SK-N-SH (cell line): ENCODE measurements at regions not wholly inside any gene's neighbourhood (a gene's known extent, or its start where the extent isn't known, plus 50 kb on each side); places are given as distances from the start of the nearest gene placed in this dataset.

Experiments used
- CTCF ChIA-PET: fragments of 300-600, 350-600 bp; formaldehyde crosslinking; extraction: SDS; loops from one replicate; lab custom pipeline; 2021; lab: Yijun Ruan, JAX
- POLR2A ChIA-PET: fragments of 350-600 bp; sonication (Branson Sonifier 250); formaldehyde crosslinking; extraction: SDS; loops from one replicate; lab custom pipeline; 2020; ENCODE audit warnings: antibody characterized with exemption, inconsistent platforms; lab: Yijun Ruan, JAX
- DNase-seq: peaks from one replicate; pipeline ENCODE4 v3.0.0; 2012
- H2AFZ ChIP-seq: fragments of 200-600 bp; sonication (generic); 2 replicates; pipeline ENCODE4 v1.8.1; 2016; ENCODE audit warnings: antibody characterized with exemption, mild to moderate bottlenecking, low read depth
- H3F3A ChIP-seq: fragments of 200-600 bp; sonication (generic); replicated peaks from 2 replicates; pipeline ENCODE3; 2016; ENCODE audit warnings: antibody characterized with exemption, mild to moderate bottlenecking; ENCODE audit not compliant: insufficient read depth
- H3K27ac ChIP-seq, 2 experiments: fragments of 200-500 bp in 1 of 2; fragments of 200-600 bp in 1 of 2; sonication (Bioruptor generic) in 1 of 2; sonication (generic), shearing (Covaris generic) in 1 of 2; 2 replicates each; pipeline versions ENCODE4 v1.5.1 to v1.6.1; 2014 to 2016; ENCODE audit warnings: low read depth in 2 of 2, inconsistent platforms in 1 of 2, low read length in 1 of 2, mild to moderate bottlenecking in 1 of 2, mixed read lengths in 1 of 2
- H3K27me3 ChIP-seq: fragments of 200-600 bp; sonication (generic), shearing (Covaris generic); 2 replicates; pipeline ENCODE4 v1.6.1; 2016; ENCODE audit warnings: mixed run types; ENCODE audit not compliant: insufficient read depth
- H3K36me3 ChIP-seq, 2 experiments: fragments of 200-500 bp in 1 of 2; fragments of 200-600 bp in 1 of 2; sonication (Bioruptor generic) in 1 of 2; sonication (generic) in 1 of 2; replicated peaks in 1 of 2; 2 replicates each; pipeline versions ENCODE3 to v1.5.1; 2014 to 2016; ENCODE audit warnings: low read length in 1 of 2, mild to moderate bottlenecking in 1 of 2; ENCODE audit not compliant: insufficient read depth in 2 of 2, control insufficient read depth in 1 of 2
- H3K4me1 ChIP-seq, 2 experiments: fragments of 200-500 bp in 1 of 2; fragments of 200-600 bp in 1 of 2; sonication (Bioruptor generic) in 1 of 2; sonication (generic), shearing (Covaris generic) in 1 of 2; 2 replicates each; pipeline versions ENCODE4 v1.5.1 to v1.6.1; 2014 to 2016; ENCODE audit warnings: low read depth in 1 of 2, low read length in 1 of 2, mixed run types in 1 of 2; ENCODE audit not compliant: insufficient read depth in 2 of 2, control insufficient read depth in 1 of 2
- H3K4me2 ChIP-seq: fragments of 200-600 bp; sonication (generic), shearing (Covaris generic); 2 replicates; pipeline ENCODE4 v1.6.1; 2017; ENCODE audit warnings: mixed run types
- H3K4me3 ChIP-seq, 2 experiments: fragments of 200-500 bp in 1 of 2; fragments of 200-600 bp in 1 of 2; sonication (Bioruptor generic) in 1 of 2; sonication (generic), shearing (Covaris generic) in 1 of 2; 2 replicates each; pipeline versions ENCODE4 v1.5.1 to v1.8.1; 2014 to 2016; ENCODE audit warnings: low read depth in 2 of 2, inconsistent platforms in 1 of 2, low read length in 1 of 2, mild to moderate bottlenecking in 1 of 2, mixed read lengths in 1 of 2, moderate library complexity in 1 of 2
- H3K79me2 ChIP-seq: fragments of 200-600 bp; sonication (generic); 2 replicates; pipeline ENCODE4 v1.8.1; 2017; ENCODE audit warnings: mild to moderate bottlenecking; ENCODE audit not compliant: insufficient read depth
- H3K9ac ChIP-seq: fragments of 200-600 bp; sonication (generic); 2 replicates; pipeline ENCODE4 v1.6.1; 2017; ENCODE audit warnings: mixed run types
- H3K9me2 ChIP-seq: fragments of 200-600 bp; sonication (generic); 2 replicates; pipeline ENCODE4 v1.6.1; 2017; ENCODE audit warnings: mixed run types
- H3K9me3 ChIP-seq: fragments of 200-600 bp; sonication (generic); 2 replicates; pipeline ENCODE4 v1.6.1; 2017; ENCODE audit warnings: mixed run types, mild to moderate bottlenecking, moderate library complexity
- H4K20me1 ChIP-seq: fragments of 200-600 bp; sonication (generic); 2 replicates; pipeline ENCODE4 v1.6.1; 2017; ENCODE audit warnings: mild to moderate bottlenecking, mixed run types; ENCODE audit not compliant: insufficient read depth
- CHD2 ChIP-seq: fragments of 150-350 bp; IDR thresholded peaks from 2 replicates; pipeline ENCODE4 v1.6.1; 2018; ENCODE audit warnings: low read length; ENCODE audit not compliant: partially characterized antibody
- EZH2phosphoT487 ChIP-seq: fragments of 200-600 bp; sonication (generic); IDR thresholded peaks from 2 replicates; pipeline ENCODE4 v1.6.1; 2017; ENCODE audit warnings: low read depth, mixed run types, mild to moderate bottlenecking, antibody characterized with exemption, moderate library complexity, borderline replicate concordance
- FOXJ3 ChIP-seq: sonication (generic); formaldehyde crosslinking; IDR thresholded peaks from 2 replicates; pipeline ENCODE4 v1.5.1; 2020; ENCODE audit warnings: mild to moderate bottlenecking, missing genetic modification reagents
- FOXM1 ChIP-seq: IDR thresholded peaks from 2 replicates; pipeline ENCODE4 v1.4.0; 2012; ENCODE audit warnings: low read depth, mild to moderate bottlenecking
- GABPA ChIP-seq: IDR thresholded peaks from 2 replicates; pipeline ENCODE4 v1.4.0; 2012; ENCODE audit warnings: low read depth, mild to moderate bottlenecking
- JUND ChIP-seq: IDR thresholded peaks from 2 replicates; pipeline ENCODE4 v1.4.0; 2012
- MXI1 ChIP-seq: IDR thresholded peaks from 2 replicates; pipeline ENCODE4 v1.6.1; 2012; ENCODE audit warnings: mild to moderate bottlenecking, low read depth, low read length, improper control_type of control experiment
- NRF1 ChIP-seq: IDR thresholded peaks from 2 replicates; pipeline ENCODE4 v1.6.1; 2012; ENCODE audit warnings: low read depth, mild to moderate bottlenecking, low read length
- RAD21 ChIP-seq: IDR thresholded peaks from 2 replicates; pipeline ENCODE4 v1.6.1; 2012; ENCODE audit warnings: mild to moderate bottlenecking, low read length
- RCOR1 ChIP-seq: fragments of 150-350 bp; IDR thresholded peaks from 2 replicates; pipeline ENCODE4 v1.6.1; 2017; ENCODE audit warnings: antibody characterized with exemption, low read length
- RXRA ChIP-seq: IDR thresholded peaks from 2 replicates; pipeline ENCODE4 v1.4.0; 2012; ENCODE audit warnings: low read depth, mild to moderate bottlenecking, borderline replicate concordance
- SIN3A ChIP-seq: IDR thresholded peaks from 2 replicates; pipeline ENCODE4 v1.6.1; 2012; ENCODE audit warnings: low read depth, mild to moderate bottlenecking, low read length, moderate library complexity, borderline replicate concordance
- SMC3 ChIP-seq: IDR thresholded peaks from 2 replicates; pipeline ENCODE4 v1.6.1; 2012; ENCODE audit warnings: low read depth, low read length, improper control_type of control experiment
- TCF12 ChIP-seq: IDR thresholded peaks from 2 replicates; pipeline ENCODE4 v1.4.0; 2012
- TEAD4 ChIP-seq: IDR thresholded peaks from 2 replicates; pipeline ENCODE4 v1.4.0; 2012; ENCODE audit warnings: mild to moderate bottlenecking, borderline replicate concordance; ENCODE audit not compliant: insufficient read depth
- WGBS: methylation state at CpG from one replicate; pipeline ENCODE4 v1.1.6; 2017; ENCODE audit warnings: low lambda C conversion rate; 5-methylcytosine and 5-hydroxymethylcytosine counted together
- TF ChIP-seq, protein P1 (sequence below): IDR thresholded peaks from 2 replicates; pipeline ENCODE4; 2012
- TF ChIP-seq, protein P2 (sequence below): fragments of 150-350 bp; IDR thresholded peaks from 2 replicates; pipeline ENCODE4 v1.6.1; 2016; ENCODE audit warnings: mild to moderate bottlenecking, low read depth, low read length
- TF ChIP-seq, protein P3 (sequence below): fragments of 150-350 bp; IDR thresholded peaks from 2 replicates; pipeline ENCODE4 v1.6.1; 2017; ENCODE audit warnings: antibody characterized with exemption, low read length, low read depth, borderline replicate concordance

DNA sequence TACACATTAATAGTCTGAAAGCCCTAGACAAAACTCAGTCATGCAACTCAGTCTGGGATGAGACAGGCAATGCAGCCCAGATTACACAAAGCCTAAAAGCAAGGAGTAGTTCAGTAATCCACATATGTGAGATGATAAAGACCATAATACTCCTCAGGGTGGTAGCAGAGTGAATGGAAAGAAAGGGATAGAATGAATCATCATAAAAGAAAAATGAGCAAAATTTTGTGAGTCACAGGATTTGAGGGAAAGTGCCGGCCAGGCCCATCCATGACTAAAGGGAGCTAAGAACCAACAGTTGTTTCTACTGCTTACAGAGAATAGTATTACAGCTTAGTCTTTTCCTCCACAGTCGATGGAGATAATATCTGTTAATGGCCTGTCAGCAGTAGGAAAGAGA lies 90.0 kb upstream of the POU5F2 start (continued):
- TF ChIP-seq, protein P1, sequence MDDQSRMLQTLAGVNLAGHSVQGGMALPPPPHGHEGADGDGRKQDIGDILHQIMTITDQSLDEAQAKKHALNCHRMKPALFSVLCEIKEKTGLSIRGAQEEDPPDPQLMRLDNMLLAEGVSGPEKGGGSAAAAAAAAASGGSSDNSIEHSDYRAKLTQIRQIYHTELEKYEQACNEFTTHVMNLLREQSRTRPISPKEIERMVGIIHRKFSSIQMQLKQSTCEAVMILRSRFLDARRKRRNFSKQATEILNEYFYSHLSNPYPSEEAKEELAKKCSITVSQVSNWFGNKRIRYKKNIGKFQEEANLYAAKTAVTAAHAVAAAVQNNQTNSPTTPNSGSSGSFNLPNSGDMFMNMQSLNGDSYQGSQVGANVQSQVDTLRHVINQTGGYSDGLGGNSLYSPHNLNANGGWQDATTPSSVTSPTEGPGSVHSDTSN, result peak; percentile 73; the same call in 1 of the 2 replicates
- peak; percentile 86 for TF ChIP-seq JUND
- no peak for TF ChIP-seq SIN3A
- no peak for TF ChIP-seq FOXJ3 (CRISPR knock-in tag)
- TF ChIP-seq TCF12, result peak; percentile 79; the same call in 1 of the 2 replicates
- TF ChIP-seq MXI1, result no peak
- no peak for TF ChIP-seq EZH2phosphoT487
- no peak for TF ChIP-seq RCOR1
- TF ChIP-seq TEAD4, result peak; percentile 50; the same call in 1 of the 2 replicates

DNA sequence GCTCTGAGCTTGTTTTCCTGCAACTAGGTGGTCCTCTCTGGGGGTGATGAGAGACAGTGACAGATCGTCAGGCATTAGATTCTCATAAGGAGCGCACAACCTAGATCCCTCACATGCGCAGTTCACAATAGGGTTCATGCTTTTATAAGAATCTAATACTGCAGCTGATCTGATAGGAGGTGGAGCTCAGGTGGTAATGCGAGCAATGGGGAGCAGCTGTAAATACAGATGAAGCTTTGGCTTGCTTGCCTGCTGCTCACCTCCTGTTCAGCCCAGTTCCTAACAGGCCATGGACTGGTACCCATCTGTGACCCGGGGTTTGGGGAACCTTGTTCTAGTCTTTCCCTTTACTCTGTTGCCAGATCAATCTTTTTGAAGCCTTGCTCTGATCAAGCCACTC lies 89.5 kb upstream of the POU5F2 start:
- Histone ChIP-seq H4K20me1 (no peaks in the 10 kb centered on the region), H3K36me3 (no peaks in the 10 kb centered on the region), H3K27me3 (no peaks in the 10 kb centered on the region), H3K9me2 (no peaks in the 10 kb centered on the region), H3K9ac (no peak overlapping the region), H3K4me2 (no peak overlapping the region), H2AFZ (no peak overlapping the region), H3F3A (peaks cover 11% of the 10 kb centered on the region), H3K79me2 (no peaks in the 10 kb centered on the region), H3K4me1 (peaks cover 0 to 4% of the 10 kb centered on the region in 2 experiments; a peak in 1 of 4 replicates), H3K4me3 (no peak overlapping the region), H3K9me3 (no peaks in the 10 kb centered on the region), H3K27ac (peak overlapping the region in 1 of 2 experiments; percentile 67; a peak in 2 of 4 replicates)
- CTCF ChIA-PET, result no interaction called here
- POLR2A ChIA-PET, result no interaction called here
- TF ChIP-seq, protein P2, sequence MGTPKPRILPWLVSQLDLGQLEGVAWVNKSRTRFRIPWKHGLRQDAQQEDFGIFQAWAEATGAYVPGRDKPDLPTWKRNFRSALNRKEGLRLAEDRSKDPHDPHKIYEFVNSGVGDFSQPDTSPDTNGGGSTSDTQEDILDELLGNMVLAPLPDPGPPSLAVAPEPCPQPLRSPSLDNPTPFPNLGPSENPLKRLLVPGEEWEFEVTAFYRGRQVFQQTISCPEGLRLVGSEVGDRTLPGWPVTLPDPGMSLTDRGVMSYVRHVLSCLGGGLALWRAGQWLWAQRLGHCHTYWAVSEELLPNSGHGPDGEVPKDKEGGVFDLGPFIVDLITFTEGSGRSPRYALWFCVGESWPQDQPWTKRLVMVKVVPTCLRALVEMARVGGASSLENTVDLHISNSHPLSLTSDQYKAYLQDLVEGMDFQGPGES, result no peak
- TF ChIP-seq, protein P3, sequence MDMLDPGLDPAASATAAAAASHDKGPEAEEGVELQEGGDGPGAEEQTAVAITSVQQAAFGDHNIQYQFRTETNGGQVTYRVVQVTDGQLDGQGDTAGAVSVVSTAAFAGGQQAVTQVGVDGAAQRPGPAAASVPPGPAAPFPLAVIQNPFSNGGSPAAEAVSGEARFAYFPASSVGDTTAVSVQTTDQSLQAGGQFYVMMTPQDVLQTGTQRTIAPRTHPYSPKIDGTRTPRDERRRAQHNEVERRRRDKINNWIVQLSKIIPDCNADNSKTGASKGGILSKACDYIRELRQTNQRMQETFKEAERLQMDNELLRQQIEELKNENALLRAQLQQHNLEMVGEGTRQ, result no peak
- TF ChIP-seq GABPA, result no peak
- no peak for TF ChIP-seq RAD21
- TF ChIP-seq FOXM1, result no peak
- no peak for TF ChIP-seq RXRA
- no peak for TF ChIP-seq SMC3
- TF ChIP-seq CHD2, result no peak
- no peak for TF ChIP-seq NRF1
- no peak for DNase-seq
- WGBS, result 98% methylated on average over 5 of the region's 5 CpGs
